ENCODE measurements at regions not wholly inside any gene's neighbourhood (a gene's known extent, or its start where the extent isn't known, plus 50 kb on each side); places are given as distances from the start of the nearest gene placed in this dataset.
"Not testable (repeated sequence)": the region's sequence is repeated elsewhere in the genome, so short reads cannot be mapped to it uniquely, and the experiment has no call there.

DNA sequence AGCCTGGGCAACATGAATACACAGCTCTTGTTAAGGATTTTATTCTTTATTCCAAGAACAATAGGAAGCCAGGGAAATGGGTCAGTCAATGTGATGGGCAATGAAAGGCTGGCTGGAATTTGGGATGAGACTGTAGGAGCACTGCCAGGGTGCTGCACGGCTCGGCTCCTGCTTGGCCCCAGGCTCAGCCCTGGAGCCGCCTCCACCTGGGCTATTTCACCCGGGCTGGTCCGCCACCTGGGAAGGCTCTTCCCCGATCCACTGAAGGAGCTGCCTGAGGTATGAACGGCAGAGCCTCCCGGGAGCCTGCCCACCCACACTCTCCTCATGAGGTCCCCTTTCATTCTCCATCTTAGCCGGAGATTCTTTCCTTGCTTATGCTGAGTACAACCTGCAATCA, 80.4 kb upstream of the KMT2C start:
- no peaks in the 10 kb centered on the region for H3K36me3 Mint-ChIP-seq (ENCODE audit: insufficient read depth)
- TF ChIP-seq CTCF (IDR thresholded peaks at IDR 0.05; ENCODE audit: unreplicated experiment): no peak
- no peaks in the 10 kb centered on the region for H3K4me1 Mint-ChIP-seq (ENCODE audit: low read depth)
- H3K27ac Mint-ChIP-seq: no peak overlapping the region
- H3K9me3 Mint-ChIP-seq (ENCODE audit: low read depth): no peaks in the 10 kb centered on the region
- H3K27me3 Mint-ChIP-seq: no peaks in the 10 kb centered on the region
- no peak for DNase-seq (ENCODE audit: low spot score, unreplicated experiment)
- no peak overlapping the region for H3K4me3 Mint-ChIP-seq (ENCODE audit: low read depth)

DNA sequence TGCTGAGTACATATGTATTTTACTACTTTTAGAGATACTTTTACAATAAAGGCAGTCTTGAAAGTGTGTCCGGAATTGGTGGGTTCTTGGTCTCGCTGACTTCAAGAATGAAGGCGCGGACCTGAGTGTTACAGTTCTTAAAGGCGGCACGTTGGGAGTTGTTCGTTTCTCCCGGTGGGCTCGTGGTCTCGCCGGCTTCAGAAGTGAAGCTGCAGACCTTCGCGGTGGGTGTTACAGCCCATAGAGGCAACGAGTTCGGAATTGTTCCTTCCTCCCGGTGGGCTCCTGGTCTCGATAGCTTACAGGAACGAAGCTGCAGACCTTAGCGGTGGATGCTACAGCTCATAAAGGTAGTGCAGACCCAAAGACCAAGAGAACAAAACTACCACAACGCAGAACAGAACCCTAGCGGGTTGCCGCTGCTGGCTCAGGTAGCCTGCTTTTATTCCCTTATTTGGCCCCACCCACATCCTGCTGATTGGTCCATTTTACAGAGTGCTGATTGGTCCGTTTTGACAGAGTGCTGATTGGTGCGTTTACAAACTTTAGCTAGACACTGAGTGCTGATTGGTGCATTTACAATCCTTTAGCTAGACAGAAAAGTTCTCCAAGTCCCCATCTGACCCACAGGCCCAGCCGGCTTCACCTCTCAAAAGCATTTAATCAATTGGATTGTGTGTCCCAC, 79.6 kb upstream of the KMT2C start:
- not testable (repeated sequence) for H3K36me3 Mint-ChIP-seq (ENCODE audit: insufficient read depth); H3K4me1 Mint-ChIP-seq (ENCODE audit: low read depth); H3K27me3 Mint-ChIP-seq; H3K9me3 Mint-ChIP-seq (ENCODE audit: low read depth); DNase-seq (ENCODE audit: low spot score, unreplicated experiment); H3K27ac Mint-ChIP-seq; H3K4me3 Mint-ChIP-seq (ENCODE audit: low read depth)

DNA sequence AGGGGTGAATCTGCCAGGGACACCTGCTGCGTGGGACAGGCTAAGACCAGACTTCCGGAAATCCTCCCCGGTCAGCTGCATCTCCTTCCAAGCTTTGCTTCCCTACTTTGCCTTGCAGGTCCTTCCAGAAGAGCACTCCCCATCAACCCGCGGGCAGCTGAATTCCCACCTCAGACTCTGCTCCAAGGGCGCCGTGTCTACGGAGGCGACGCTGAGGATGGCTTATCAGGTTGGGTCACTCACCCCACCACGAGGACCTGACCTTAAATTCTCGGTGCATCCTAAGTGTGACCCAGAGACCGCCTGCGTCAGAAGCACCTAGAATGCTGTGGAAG, 78.9 kb upstream of the KMT2C start:
- TF ChIP-seq CTCF (IDR thresholded peaks at IDR 0.05; ENCODE audit: unreplicated experiment): no peak
- no peaks in the 10 kb centered on the region for H3K36me3 Mint-ChIP-seq (ENCODE audit: insufficient read depth)
- H3K27me3 Mint-ChIP-seq: no peaks in the 10 kb centered on the region
- no peaks in the 10 kb centered on the region for H3K9me3 Mint-ChIP-seq (ENCODE audit: low read depth)
- no peak overlapping the region for H3K27ac Mint-ChIP-seq
- no peak for DNase-seq (ENCODE audit: low spot score, unreplicated experiment)
- H3K4me3 Mint-ChIP-seq (ENCODE audit: low read depth): no peak overlapping the region
- no peaks in the 10 kb centered on the region for H3K4me1 Mint-ChIP-seq (ENCODE audit: low read depth)

DNA sequence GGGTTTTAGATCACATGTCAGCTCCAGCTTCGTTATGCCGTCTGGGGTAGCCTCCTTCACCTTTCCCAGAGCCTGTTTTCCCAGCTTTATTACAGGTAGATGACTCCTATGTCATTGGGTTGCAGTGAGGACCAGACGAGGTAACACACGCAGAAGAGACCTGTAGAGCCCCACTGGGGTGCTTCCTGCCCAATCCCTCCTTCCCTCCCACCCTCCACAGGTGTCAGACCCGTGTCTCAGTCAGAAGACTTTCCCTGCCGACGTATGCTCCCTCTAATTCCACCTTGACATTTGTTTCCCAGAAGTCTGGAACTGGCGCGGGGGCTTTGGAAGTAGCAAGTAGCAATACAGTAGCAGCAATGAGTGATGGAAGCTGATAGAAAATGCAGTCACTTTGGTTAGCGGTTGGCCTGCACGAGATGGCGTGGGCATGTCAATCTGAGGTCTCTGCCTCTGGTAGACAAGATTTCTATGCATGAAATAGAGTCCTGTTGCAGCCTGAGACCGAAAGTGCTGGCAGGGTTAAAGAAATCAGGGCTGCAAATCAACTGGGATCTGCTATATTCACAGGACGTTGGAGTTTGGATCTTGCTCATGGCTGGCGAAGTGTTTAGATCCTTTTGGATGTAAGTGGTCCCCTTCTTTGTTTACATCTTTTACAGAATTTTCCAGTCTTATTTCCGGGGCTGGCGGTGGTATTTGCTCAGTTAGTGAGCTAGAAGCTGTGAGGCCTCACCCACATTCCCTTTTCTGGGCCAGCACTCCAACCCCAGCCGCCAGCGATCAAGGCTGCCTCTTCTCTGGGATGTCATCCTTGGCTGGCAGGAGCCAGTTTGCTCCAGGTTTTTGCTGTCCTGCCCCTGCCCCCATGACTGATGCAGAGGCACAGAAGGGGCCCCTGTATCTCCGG, 78.3 kb upstream of the KMT2C start:
- H3K27ac Mint-ChIP-seq: no peak overlapping the region
- TF ChIP-seq CTCF (IDR thresholded peaks at IDR 0.05; ENCODE audit: unreplicated experiment): no peak
- H3K9me3 Mint-ChIP-seq (ENCODE audit: low read depth): no peaks in the 10 kb centered on the region
- no peaks in the 10 kb centered on the region for H3K36me3 Mint-ChIP-seq (ENCODE audit: insufficient read depth)
- H3K4me3 Mint-ChIP-seq (ENCODE audit: low read depth): no peak overlapping the region
- no peaks in the 10 kb centered on the region for H3K4me1 Mint-ChIP-seq (ENCODE audit: low read depth)
- DNase-seq (ENCODE audit: low spot score, unreplicated experiment): no peak
- no peaks in the 10 kb centered on the region for H3K27me3 Mint-ChIP-seq

GRCh38 chr7:152512706-152513105, 76.9 kb upstream of the KMT2C start:
- no peak overlapping the region for H3K4me3 Mint-ChIP-seq (ENCODE audit: low read depth)
- DNase-seq (ENCODE audit: low spot score, unreplicated experiment): no peak
- no peak for TF ChIP-seq CTCF (IDR thresholded peaks at IDR 0.05; ENCODE audit: unreplicated experiment)
- no peak overlapping the region for H3K27ac Mint-ChIP-seq
- no peaks in the 10 kb centered on the region for H3K27me3 Mint-ChIP-seq
- H3K36me3 Mint-ChIP-seq (ENCODE audit: insufficient read depth): no peaks in the 10 kb centered on the region
- H3K4me1 Mint-ChIP-seq (ENCODE audit: low read depth): no peaks in the 10 kb centered on the region
- no peaks in the 10 kb centered on the region for H3K9me3 Mint-ChIP-seq (ENCODE audit: low read depth)

All from progenitor cell of endocrine pancreas (in vitro differentiated cells).